Epithelial cell of proximal tubule (primary cell): ENCODE measurements at regions not wholly inside any gene's neighbourhood (a gene's known extent, or its start where the extent isn't known, plus 50 kb on each side); places are given as distances from the start of the nearest gene placed in this dataset.

Source experiments
- DNase-seq: peaks from one replicate; pipeline ENCODE4 v3.0.0-alpha.2; 2011; ENCODE audit warnings: low read depth
- H3K4me3 ChIP-seq: 2 replicates; pipeline ENCODE4 v1.5.1; 2011; ENCODE audit warnings: low read depth, mild to moderate bottlenecking, low read length
- TF ChIP-seq, protein P1 (sequence below): conservative IDR thresholded peaks from 2 replicates; pipeline ENCODE4 v1.5.1; 2012; ENCODE audit warnings: low read depth, mild to moderate bottlenecking, low read length

DNA sequence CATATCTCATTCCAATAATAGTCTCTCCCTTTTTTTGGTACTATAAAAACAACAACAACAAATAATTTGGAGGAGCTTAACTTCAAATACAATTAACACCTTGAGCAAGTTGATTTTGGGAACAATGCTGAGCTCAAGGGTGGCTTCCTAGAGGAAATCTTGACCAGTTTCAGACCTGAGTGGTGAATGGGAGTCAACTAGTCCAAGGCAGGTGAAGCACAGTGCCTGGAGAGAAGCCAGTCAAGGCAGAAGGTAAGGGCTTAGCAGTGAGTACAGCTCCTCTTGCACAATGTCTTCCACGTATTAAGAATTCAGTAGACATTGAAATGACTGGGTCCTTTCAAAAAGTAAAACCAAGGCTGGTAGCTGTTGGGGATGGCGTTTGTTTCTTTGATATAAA lies 444.8 kb downstream of the ATP23 start:
- TF ChIP-seq, protein P1, sequence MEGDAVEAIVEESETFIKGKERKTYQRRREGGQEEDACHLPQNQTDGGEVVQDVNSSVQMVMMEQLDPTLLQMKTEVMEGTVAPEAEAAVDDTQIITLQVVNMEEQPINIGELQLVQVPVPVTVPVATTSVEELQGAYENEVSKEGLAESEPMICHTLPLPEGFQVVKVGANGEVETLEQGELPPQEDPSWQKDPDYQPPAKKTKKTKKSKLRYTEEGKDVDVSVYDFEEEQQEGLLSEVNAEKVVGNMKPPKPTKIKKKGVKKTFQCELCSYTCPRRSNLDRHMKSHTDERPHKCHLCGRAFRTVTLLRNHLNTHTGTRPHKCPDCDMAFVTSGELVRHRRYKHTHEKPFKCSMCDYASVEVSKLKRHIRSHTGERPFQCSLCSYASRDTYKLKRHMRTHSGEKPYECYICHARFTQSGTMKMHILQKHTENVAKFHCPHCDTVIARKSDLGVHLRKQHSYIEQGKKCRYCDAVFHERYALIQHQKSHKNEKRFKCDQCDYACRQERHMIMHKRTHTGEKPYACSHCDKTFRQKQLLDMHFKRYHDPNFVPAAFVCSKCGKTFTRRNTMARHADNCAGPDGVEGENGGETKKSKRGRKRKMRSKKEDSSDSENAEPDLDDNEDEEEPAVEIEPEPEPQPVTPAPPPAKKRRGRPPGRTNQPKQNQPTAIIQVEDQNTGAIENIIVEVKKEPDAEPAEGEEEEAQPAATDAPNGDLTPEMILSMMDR = no peak

DNA sequence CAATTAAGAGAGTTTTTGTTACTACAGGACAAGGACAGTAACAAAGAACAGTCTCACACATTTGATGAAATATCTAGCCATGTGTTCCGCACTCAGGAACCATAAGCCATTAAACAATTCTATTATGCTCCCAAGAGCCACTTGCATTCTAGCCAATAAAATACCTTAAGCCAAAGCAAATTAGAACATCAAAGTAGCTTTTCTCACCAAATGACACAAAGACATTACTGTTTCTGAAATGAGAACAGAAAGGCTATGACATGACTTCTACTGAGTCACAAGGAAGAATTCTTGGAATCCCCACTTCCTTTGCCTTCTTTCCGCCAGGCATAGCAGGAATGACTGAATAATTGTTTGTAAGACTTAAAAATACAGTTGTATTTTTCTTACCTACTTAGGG lies 445.8 kb downstream of the ATP23 start:
- TF ChIP-seq, protein P1 = no peak
- H3K4me3 ChIP-seq = no peak overlapping the region
- peak; percentile 78 for DNase-seq

More for the DNA sequence above, 444.8 kb downstream of the ATP23 start:
- H3K4me3 ChIP-seq = no peak overlapping the region
- DNase-seq = no peak

DNA sequence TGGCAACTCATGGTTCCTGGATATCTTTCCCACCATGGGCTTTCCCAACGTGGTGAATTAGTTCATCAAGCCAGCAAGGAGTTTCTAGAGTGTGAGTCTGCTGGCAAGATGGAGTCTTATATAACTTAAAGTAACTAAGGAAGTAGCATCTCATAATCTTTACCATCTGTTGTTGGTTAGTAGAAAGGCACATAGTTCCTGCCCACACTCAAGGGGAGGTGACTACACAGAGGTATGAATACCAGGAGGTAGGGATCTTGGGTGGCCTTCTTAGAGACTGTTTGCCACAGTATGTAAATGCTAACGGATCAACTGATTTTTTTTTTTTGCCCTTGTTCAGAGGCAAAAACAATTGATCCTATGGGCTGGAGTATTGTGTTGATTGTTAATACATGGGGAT lies 446.9 kb downstream of the ATP23 start:
- no peak overlapping the region for H3K4me3 ChIP-seq
- TF ChIP-seq, protein P1 = no peak
- no peak for DNase-seq

DNA sequence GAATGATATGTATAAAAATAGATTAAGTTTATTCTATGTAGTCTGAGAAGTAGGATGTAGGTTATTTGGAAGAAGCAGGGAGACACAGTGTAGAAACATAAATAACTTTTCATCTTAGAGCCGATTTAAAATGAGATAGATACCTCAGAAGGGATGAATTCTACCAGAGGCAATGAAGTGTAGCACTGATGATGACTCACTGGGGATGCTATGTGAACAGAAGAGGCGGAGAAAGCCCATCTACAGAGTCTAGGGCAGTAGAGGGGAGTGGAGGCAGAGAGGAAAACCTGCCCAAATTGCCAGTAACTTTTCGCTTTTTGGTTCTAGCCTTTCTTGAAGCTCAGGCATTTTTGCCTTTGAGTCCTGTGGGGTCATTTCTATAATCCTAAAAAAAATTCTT lies 451.8 kb downstream of the ATP23 start:
- TF ChIP-seq, protein P1 = no peak
- DNase-seq = no peak
- no peak overlapping the region for H3K4me3 ChIP-seq

DNA sequence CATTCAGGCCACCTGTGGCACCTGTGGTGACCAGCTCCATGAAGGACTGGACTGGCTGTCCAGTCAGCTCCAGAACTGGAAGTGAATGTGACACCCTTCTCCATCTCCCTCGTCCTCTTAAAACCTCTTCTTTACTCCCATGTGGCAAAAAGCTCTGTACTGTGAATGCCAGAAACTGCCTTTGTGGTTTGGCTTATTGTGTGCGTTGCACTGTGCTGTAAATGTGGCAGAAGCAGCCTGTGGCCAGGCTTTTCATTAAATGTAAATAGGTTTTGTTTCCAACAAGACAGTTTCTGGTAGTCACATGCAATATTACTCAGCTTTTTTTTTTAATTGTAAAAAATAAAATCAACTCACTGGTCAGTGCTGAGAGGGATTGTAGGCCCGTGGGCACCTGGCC lies 453.7 kb downstream of the ATP23 start:
- H3K4me3 ChIP-seq = no peak overlapping the region
- no peak for DNase-seq
- TF ChIP-seq, protein P1 = no peak

GRCh38 chr12:58395470-58395869 lies 454.1 kb downstream of the ATP23 start:
- TF ChIP-seq, protein P1 = no peak
- DNase-seq = no peak
- no peak overlapping the region for H3K4me3 ChIP-seq

DNA sequence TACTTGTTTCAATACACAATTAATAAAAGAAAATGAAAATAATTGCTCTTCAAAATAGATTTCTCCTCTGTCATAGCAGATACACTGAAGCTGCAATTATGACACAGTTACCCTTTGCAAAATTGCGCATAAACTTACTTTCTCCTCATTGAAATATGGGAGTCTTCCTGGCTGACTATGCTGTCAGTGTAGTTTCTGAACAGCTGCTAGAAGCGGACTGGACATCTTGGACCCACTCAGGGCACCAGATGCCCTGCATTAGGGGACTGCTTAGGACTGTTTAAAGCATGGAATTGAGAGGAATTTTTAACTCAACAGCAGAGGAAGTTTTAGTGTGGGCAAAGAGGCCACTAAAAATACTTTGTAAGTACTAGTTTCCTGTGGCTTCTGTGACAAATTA lies 454.9 kb downstream of the ATP23 start:
- H3K4me3 ChIP-seq = no peak overlapping the region
- DNase-seq = no peak
- TF ChIP-seq, protein P1 = no peak
